GM12878 (cell line): ENCODE measurements at regions not wholly inside any gene's neighbourhood (a gene's known extent, or its start where the extent isn't known, plus 50 kb on each side); places are given as distances from the start of the nearest gene placed in this dataset.

Source experiments
- ATAC-seq: fragments of 200-7000 bp; cut with Tn5 transposase; 3 replicates; pipeline ENCODE4 v1.9.1; 2020; ENCODE audit warnings: mild to moderate bottlenecking, moderate library complexity
- BruUV-seq: library from RNA; stranded (reverse); fragments of 400-500 nt; replicated peaks from 2 replicates; lab custom pipeline; 2021; lab: Mats Ljungman, UMichigan
- CTCF ChIA-PET: fragments of 300-600 bp; sonication (Branson Sonifier 250); formaldehyde crosslinking; extraction: SDS; loops from one replicate; lab custom pipeline; 2021; ENCODE audit warnings: inconsistent platforms; lab: Yijun Ruan, JAX
- POLR2A ChIA-PET: fragments of 350-600 bp; formaldehyde crosslinking; extraction: SDS; loops from one replicate; lab custom pipeline; 2021; ENCODE audit warnings: inconsistent platforms; lab: Charles Lee
- RAD21 ChIA-PET: fragments of 300-600 bp; sonication (Branson Sonifier 250); formaldehyde crosslinking; loops from one replicate; lab custom pipeline; 2023; ENCODE audit warnings: antibody characterized with exemption; ENCODE audit not compliant: unreplicated experiment; lab: Charles Lee
- SMC1A ChIA-PET: fragments of 300-600 bp; sonication (Branson Sonifier 250); formaldehyde crosslinking; loops from one replicate; lab custom pipeline; 2023; ENCODE audit not compliant: unreplicated experiment, uncharacterized antibody; lab: Charles Lee
- DNase-seq: peaks from one replicate; pipeline ENCODE4 v3.0.0-alpha.2; 2011; ENCODE audit warnings: low read depth, low spot score
- FAIRE-seq: peaks from 3 replicates; lab custom pipeline; 2011; peaks lifted over from hg19 to GRCh38; lab: Jason Lieb, UNC
- H2AFZ ChIP-seq: 2 replicates; pipeline ENCODE4 v1.6.0; 2011; ENCODE audit warnings: low read depth, low read length, control low read depth; ENCODE audit not compliant: control insufficient read depth
- H3K27ac ChIP-seq: 2 replicates; pipeline ENCODE4 v1.5.1; 2011; ENCODE audit warnings: control low read depth; ENCODE audit not compliant: control insufficient read depth, insufficient read depth
- H3K27me3 ChIP-seq, 2 experiments: replicated peaks in 1 of 2; 2 replicates each; pipeline versions ENCODE4 v1.6.0 to v1.6.1; 2011; ENCODE audit warnings: low read length in 1 of 2; ENCODE audit not compliant: control insufficient read depth in 2 of 2, insufficient read depth in 2 of 2
- H3K36me3 ChIP-seq, 2 experiments: 2 replicates each; pipeline ENCODE4 v1.5.1; 2011; ENCODE audit warnings: low read length in 1 of 2; ENCODE audit not compliant: control insufficient read depth in 2 of 2, insufficient read depth in 2 of 2
- H3K4me1 ChIP-seq: 2 replicates; pipeline ENCODE4 v1.6.1; 2011; ENCODE audit warnings: mild to moderate bottlenecking, low read length, moderate library complexity, mixed read lengths; ENCODE audit not compliant: control insufficient read depth, insufficient read depth
- H3K4me2 ChIP-seq: 2 replicates; pipeline ENCODE4 v1.6.0; 2011; ENCODE audit warnings: control low read depth; ENCODE audit not compliant: control insufficient read depth, insufficient read depth
- H3K4me3 ChIP-seq: fragments of 200-600 bp; sonication (generic); 2 replicates; pipeline ENCODE4 v1.5.1; 2016
- H3K79me2 ChIP-seq: 2 replicates; pipeline ENCODE4 v1.6.0; 2011; ENCODE audit warnings: low read length; ENCODE audit not compliant: control insufficient read depth, insufficient read depth
- H3K9ac ChIP-seq: 2 replicates; pipeline ENCODE4 v1.8.0; 2011; ENCODE audit warnings: low read length, control low read depth, mixed read lengths; ENCODE audit not compliant: control insufficient read depth, insufficient read depth
- H3K9me3 ChIP-seq: replicated peaks from 3 replicates; pipeline ENCODE4 v1.5.1; 2011; ENCODE audit warnings: mild to moderate bottlenecking, low read length; ENCODE audit not compliant: control insufficient read depth, insufficient read depth
- H4K20me1 ChIP-seq: 2 replicates; pipeline ENCODE4 v1.6.0; 2011; ENCODE audit not compliant: control insufficient read depth, insufficient read depth
- ATF3 ChIP-seq: IDR thresholded peaks from 2 replicates; pipeline ENCODE4 v1.6.1; 2011; ENCODE audit warnings: low read depth, mild to moderate bottlenecking, low read length, moderate library complexity, borderline replicate concordance; ENCODE audit errors: extremely low read depth
- CHD4 ChIP-seq: fragments of 200-600 bp; sonication (generic); IDR thresholded peaks from 2 replicates; pipeline ENCODE4 v1.6.1; 2016; ENCODE audit warnings: mild to moderate bottlenecking
- IRF5 ChIP-seq: fragments of 450-650 bp; IDR thresholded peaks from 2 replicates; pipeline ENCODE4 v1.6.1; 2017; ENCODE audit warnings: borderline replicate concordance
- MTA2 ChIP-seq: fragments of 450-650 bp; IDR thresholded peaks from 2 replicates; pipeline ENCODE4 v1.6.1; 2016; ENCODE audit warnings: low read depth, mild to moderate bottlenecking, moderate library complexity
- MYB ChIP-seq: fragments of 150-350 bp; IDR thresholded peaks from 2 replicates; pipeline ENCODE4 v1.6.1; 2014; ENCODE audit warnings: mild to moderate bottlenecking, low read depth, low read length, borderline replicate concordance
- NR2F1 ChIP-seq: fragments of 450-650 bp; conservative IDR thresholded peaks from 2 replicates; pipeline ENCODE4 v1.6.1; 2017; ENCODE audit warnings: mild to moderate bottlenecking
- PAX8 ChIP-seq: fragments of 450-650 bp; IDR thresholded peaks from 2 replicates; pipeline ENCODE4 v1.6.1; 2017; ENCODE audit warnings: mild to moderate bottlenecking, moderate library complexity
- POLR2AphosphoS5 ChIP-seq: IDR thresholded peaks from 2 replicates; pipeline ENCODE4 v1.6.1; 2011; ENCODE audit warnings: mild to moderate bottlenecking, low read length, inconsistent platforms
- PRDM15 ChIP-seq: fragments of 450-650 bp; formaldehyde crosslinking; IDR thresholded peaks from 2 replicates; pipeline ENCODE4 v1.4.0; 2020; ENCODE audit warnings: mild to moderate bottlenecking, moderate library complexity
- SIN3A ChIP-seq: IDR thresholded peaks from 2 replicates; pipeline ENCODE4 v1.6.1; 2012; ENCODE audit warnings: low read depth, low read length, improper control_type of control experiment
- ZNF384 ChIP-seq: IDR thresholded peaks from 2 replicates; pipeline ENCODE4 v1.6.1; 2012; ENCODE audit warnings: low read depth, mild to moderate bottlenecking, low read length, improper control_type of control experiment, borderline replicate concordance
- WGBS: methylation state at CpG from one replicate; pipeline ENCODE4 v1.1.6; 2016; ENCODE audit warnings: low lambda C conversion rate; ENCODE audit not compliant: insufficient replicate concordance, insufficient coverage; ENCODE audit errors: missing lambda C conversion rate; 5-methylcytosine and 5-hydroxymethylcytosine counted together
- in situ Hi-C: fragments of 300-500 bp; cut with MboI; formaldehyde crosslinking; loops from 9 replicates; pipeline ENCODE4 v1.14.3; 2018; ENCODE audit warnings: mixed read lengths
- intact Hi-C: fragments of 100-400 bp; cut with micrococcal nuclease; formaldehyde crosslinking; loops from one replicate; pipeline ENCODE4 v1.14.2; 2022; ENCODE audit not compliant: unreplicated experiment

- no peak for ATAC-seq
Measured at GRCh38 chr13:73479351-73479750, 420.5 kb downstream of the KLF5 start.

More at GRCh38 chr13:73479351-73479750, 420.5 kb downstream of the KLF5 start:
- TF ChIP-seq ZNF384 (no peak), IRF5 (no peak), PRDM15 (CRISPR knock-in tag) (no peak), MTA2 (no peak), MYB (no peak), POLR2AphosphoS5 (no peak), CHD4 (no peak), SIN3A (no peak), NR2F1 (no peak), PAX8 (no peak), ATF3 (no peak)
- ChIA-PET CTCF (no interaction called here), SMC1A (no interaction called here), RAD21 (no interaction called here), POLR2A (no interaction called here)
- Histone ChIP-seq H3K4me2 (no peak overlapping the region), H3K36me3 (no peaks in the 10 kb centered on the region), H3K79me2 (no peaks in the 10 kb centered on the region), H3K4me3 (no peak overlapping the region), H3K9me3 (no peaks in the 10 kb centered on the region), H3K27ac (no peak overlapping the region), H3K4me1 (no peaks in the 10 kb centered on the region), H2AFZ (no peak overlapping the region), H3K27me3 (no peaks in the 10 kb centered on the region), H4K20me1 (no peaks in the 10 kb centered on the region), H3K9ac (no peak overlapping the region)
- FAIRE-seq, result no peak
- no peak for DNase-seq
- intact Hi-C loops (no loop called here), in situ Hi-C loops (no loop called here)
- 0% methylated on average over 1 of the region's 1 CpG for WGBS
- no TSS peak for BruUV-seq
